ENCODE measurements at regions not wholly inside any gene's neighbourhood (a gene's known extent, or its start where the extent isn't known, plus 50 kb on each side); places are given as distances from the start of the nearest gene placed in this dataset.

- TF ChIP-seq CTCF (IDR thresholded peaks at IDR 0.05; ENCODE audit: poor library complexity) (no peak), EZH2 (IDR thresholded peaks at IDR 0.05; ENCODE audit: borderline replicate concordance) (no peak)
Observed at GRCh38 chr20:10167594-10167993, 51.0 kb upstream of the SNAP25 start.
